GM19035 (cell line): ENCODE measurements at regions not wholly inside any gene's neighbourhood (a gene's known extent, or its start where the extent isn't known, plus 50 kb on each side); places are given as distances from the start of the nearest gene placed in this dataset.

Experiments used
- ATAC-seq: cut with Tn5 transposase; IDR thresholded peaks from one replicate; pipeline ENCODE4 v1.9.1; 2021; ENCODE audit not compliant: unreplicated experiment

GRCh38 chr6:134533991-134534390 is 216.1 kb upstream of the SGK1 start:
- ATAC-seq = no peak

GRCh38 chr6:134532694-134533624 is 215.0 kb upstream of the SGK1 start:
- ATAC-seq = no peak

- no peak for ATAC-seq
Observed at GRCh38 chr6:134531611-134532010, 213.7 kb upstream of the SGK1 start.

GRCh38 chr6:134531188-134531551 is 213.3 kb upstream of the SGK1 start:
- ATAC-seq = no peak

GRCh38 chr6:134529921-134530320 is 212.0 kb upstream of the SGK1 start:
- ATAC-seq = no peak

DNA sequence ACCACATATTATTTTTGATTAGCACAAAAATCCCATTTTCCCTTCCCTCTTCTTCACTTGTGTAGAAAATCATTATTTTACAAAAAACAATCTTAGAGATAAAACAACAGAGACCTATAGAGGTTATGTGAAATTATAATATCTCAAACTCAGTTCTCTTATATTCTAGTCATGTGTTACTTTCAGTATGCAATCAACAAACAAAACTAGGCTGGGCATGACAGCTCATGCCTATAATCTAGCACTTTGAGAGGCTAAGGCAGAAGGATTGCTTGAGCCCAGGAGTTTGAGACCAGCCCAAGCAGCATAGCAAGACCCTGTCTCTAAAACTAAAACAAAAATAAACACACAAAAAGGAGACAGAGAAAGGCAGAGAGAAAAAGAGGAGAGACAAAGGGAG is 211.4 kb upstream of the SGK1 start:
- ATAC-seq = no peak

GRCh38 chr6:134527108-134527787 is 209.3 kb upstream of the SGK1 start:
- ATAC-seq = no peak

- ATAC-seq = no peak
Observed at GRCh38 chr6:134525190-134525868, 207.4 kb upstream of the SGK1 start.

DNA sequence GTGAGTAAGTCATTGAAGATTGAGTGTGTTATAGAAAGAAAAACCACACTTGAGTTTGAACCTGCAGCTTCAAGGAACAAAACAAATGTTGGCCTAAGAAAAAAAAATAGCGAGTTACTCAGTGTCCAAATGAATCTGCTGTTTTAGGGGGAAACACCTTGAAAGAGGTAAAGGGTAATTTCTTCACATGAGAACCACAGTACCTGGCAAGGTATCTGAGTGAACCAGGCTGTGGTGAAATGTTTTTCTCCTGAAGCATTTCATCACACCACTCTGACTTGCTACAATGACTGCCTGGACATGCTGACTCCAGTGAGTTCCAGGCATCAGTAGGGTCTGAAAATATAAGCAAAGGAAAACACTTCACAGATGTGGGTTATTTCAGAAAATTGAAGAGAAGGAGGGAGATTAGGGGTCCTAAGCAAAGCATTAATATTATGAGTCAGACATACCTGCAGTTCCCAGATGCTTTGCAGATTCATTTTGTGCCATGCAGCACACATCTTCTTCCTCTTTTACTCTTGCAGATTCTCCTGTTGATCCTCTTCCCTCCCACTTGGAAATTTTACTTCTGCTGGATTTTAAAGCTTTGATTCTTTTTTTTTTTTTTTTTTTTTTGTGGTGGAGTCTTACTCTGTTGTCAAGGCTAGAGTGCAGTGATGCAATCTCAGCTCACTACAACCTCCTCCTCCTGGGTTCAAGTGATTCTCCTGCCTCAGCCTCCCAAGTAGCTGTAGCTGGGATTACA is 206.2 kb upstream of the SGK1 start:
- no peak for ATAC-seq

DNA sequence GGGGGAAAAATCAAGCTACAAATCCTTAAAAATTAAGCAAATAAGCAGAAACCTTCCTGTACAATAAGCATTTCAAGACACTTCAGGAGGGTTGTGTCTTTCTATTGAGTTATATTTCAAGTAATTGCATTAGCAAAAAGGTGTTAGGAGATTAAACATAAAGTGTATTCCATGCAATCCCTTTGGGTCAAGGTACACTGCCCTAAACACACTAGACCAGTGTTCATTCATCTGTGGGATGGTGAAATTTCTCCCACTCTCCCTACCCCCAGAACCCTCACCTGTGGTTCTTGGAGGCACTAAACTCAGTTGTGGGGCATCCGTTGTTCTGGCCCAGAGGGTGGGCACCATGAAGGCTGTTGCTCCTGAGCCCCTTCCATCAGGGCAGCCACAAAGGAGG is 205.1 kb upstream of the SGK1 start:
- no peak for ATAC-seq

DNA sequence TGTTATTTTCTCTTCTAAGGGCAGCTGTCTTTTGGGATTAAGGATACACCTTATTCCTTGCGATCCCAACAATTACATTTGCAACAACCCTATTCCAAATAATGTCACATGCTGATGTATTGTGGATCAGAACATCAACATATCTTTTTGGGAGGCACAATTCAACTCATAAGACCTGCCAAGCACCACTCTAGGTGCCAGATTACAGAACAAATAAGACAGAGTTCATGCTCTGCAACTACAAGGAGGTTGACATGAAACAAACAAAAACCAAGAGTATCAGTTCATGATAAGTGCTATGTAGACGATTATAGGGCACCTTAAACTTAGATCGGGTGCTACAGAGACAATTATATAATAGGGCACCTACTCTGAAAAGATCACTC is 203.2 kb upstream of the SGK1 start:
- ATAC-seq = no peak

DNA sequence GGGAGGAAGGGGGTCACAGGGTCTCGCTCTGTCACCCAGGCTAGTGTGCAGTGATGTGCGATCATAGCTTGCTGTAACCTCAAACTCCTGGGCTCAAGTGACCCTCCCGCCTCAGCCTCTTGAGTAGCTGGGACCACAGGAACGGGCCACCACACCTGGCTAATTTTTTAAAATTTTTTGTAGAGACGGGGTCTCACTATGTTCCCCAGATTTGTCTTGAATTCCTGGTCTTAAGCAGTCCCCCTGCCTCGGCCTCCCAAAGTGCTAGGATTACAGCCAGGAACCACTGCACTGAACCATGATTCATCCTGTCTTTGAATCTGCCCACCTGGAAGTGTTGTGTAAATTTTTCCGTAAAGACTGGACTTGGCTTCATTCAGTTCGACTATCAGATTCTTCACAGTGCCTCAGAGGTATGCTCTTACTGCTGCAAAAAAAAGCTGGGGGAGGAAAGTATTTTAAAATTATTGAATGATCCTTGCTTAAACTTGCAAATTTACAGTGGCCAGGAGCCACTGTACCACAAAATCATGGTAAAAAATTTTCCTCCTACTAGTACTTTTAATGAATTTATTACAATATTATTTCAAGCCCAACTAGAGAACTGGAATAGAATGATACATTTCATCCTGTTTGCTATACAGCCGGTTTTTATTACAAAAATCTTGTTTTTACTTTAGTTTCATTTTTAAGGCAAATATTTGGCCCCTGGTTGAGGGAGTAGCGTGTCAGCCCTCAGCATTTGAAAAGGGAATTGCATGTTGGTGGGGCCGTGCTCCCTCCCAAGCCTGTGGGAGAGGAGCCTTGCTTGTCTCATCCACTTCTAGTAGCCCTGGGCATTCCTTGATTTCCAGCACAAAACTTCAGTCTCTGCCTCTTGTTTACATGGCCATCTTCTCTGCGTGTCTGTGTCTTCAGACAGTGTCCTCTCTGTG is 202.5 kb upstream of the SGK1 start:
- ATAC-seq = no peak

DNA sequence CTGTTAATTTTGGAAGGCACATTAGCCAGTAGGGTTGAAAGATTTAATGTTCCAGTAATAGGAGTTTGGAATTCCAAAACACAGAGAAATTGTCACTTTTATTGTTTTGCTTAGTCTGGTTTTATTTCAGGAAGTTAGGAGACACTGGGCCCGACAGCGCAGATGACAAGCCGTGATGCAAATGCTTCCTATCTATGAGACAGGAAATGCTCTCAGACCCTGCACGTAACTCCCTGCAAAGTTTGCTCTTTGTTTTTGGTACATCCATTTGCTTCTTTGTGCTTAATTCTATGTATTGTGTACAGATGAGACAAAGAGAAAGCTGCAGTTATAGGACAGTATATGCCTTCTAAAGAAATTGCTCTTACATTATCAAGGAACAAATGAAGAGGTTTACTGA is 201.6 kb upstream of the SGK1 start:
- no peak for ATAC-seq

- no peak for ATAC-seq
Observed at GRCh38 chr6:134517868-134518267, 200.0 kb upstream of the SGK1 start.

- no peak for ATAC-seq
Observed at GRCh38 chr6:134517145-134517658, 199.3 kb upstream of the SGK1 start.

DNA sequence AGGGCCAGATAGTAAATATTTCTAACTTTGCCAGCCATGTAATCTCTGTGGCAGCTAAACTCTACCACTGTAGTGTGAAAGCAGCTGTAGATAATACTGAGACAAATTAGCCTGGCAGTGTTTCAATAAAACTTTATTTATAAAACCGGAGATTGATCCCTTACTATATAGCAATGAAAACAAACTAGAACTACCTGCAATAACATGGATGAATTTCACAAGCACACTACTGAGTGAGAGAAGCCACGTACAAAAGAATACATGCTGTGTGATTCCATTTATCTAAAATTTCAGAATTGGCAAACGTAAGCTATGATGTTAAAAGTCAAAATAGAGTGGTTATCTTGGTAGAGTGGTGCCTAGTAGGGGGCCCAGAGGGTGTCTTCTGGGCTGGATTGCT is 198.7 kb upstream of the SGK1 start:
- no peak for ATAC-seq

GRCh38 chr6:134515986-134516385 is 198.1 kb upstream of the SGK1 start:
- ATAC-seq = no peak

GRCh38 chr6:134512981-134513391 is 195.1 kb upstream of the SGK1 start:
- no peak for ATAC-seq

- no peak for ATAC-seq
Observed at GRCh38 chr6:134511984-134512683, 194.2 kb upstream of the SGK1 start.
